HG03045 (cell line): ENCODE measurements at regions not wholly inside any gene's neighbourhood (a gene's known extent, or its start where the extent isn't known, plus 50 kb on each side); places are given as distances from the start of the nearest gene placed in this dataset.

Source experiments
- ATAC-seq: cut with Tn5 transposase; IDR thresholded peaks from one replicate; pipeline ENCODE4 v1.9.1; 2021; ENCODE audit warnings: mild to moderate bottlenecking, moderate library complexity; ENCODE audit not compliant: unreplicated experiment

GRCh38 chr3:43865887-43866528 is 175.3 kb downstream of the ABHD5 start:
- ATAC-seq, result no peak

DNA sequence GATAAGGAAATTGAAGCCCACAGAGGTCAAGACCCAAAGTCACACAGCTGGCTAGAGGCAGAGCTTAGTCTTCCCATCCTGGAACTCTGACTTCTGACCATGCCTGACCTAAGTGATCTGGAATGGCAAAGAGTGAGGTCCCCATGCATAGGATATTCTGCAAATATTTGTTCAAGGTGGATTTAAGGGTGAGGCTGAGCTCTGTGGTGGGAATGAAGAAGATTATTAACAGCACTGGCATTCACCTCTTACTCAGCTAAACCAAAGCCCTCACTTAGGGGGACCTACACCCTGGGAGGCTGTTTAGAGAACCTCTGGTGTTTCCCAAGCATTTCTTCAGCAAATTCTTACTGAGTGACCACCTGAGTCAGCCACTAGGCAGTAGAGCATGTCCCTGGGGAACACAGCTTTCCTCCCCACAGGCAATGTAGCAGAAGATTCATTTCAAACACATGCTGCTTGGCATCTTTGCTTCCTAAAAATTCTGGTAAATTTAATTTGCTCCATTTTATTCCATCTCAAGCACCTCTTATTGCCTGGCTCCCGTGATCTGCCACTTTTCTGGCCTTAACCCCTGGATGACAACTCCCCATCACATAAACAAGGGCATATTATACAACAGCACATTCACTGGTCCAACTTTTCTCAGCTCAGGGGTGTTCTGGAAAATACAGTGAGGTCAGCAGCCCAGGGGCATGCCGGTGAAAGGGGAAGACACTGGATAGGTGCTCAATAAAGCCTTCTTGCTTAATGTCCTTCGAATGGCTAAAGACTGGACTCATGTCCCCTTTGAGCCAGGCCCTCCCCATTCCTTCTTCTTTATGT is 176.0 kb downstream of the ABHD5 start:
- ATAC-seq, result no peak

DNA sequence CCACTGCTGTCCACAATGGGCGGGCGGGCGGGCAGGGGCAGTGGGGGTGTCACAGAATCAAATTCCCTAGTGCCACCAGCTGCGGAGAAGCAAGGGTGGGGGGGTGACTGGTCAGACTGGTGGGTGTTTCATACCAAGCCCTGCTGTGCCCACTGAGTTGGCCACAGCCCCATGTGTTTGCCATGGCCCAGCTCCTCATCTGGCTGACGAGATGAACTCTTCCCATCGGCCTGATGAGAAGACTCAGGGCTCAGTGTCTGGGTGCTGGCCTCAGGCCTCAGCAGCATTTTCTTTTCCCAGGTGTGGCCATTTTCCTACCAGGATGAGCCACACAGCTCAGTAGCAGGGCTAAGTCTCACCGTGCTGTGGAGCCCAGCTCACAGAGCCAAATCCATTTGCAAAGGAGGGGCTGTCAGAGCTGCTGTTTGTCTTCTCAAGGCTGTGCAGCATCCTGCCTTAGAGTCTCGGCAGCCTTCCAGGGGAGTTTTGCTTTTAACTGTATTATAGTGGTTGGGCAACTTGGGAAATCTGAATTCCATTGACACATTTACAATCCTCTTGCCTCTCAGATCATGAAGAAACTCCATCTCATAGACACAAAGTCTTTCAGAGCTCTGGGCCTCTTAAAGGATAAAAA is 176.8 kb downstream of the ABHD5 start:
- ATAC-seq, result no peak

- ATAC-seq, result no peak
These were observed 178.8 kb downstream of the ABHD5 start for GRCh38 chr3:43869491-43869890.

DNA sequence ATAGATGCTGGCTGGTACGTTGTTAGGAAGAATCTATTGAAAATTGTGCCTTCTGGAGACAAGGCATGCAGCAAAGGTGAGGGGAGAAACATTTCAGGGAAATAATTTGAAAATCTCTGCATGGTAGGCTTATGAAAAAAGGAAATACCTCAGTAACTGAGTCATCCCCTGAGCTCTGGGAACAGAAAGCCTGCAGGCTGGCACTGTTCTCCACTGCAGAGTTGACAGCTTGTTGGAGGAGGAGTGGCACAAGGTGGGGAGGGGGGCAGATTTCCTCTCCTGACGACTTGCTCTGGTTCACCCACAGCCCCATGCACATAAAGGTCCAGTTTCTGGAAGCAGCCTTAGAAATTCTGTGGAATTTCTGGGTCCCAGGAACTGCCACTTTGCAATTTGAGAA is 179.4 kb downstream of the ABHD5 start:
- no peak for ATAC-seq

DNA sequence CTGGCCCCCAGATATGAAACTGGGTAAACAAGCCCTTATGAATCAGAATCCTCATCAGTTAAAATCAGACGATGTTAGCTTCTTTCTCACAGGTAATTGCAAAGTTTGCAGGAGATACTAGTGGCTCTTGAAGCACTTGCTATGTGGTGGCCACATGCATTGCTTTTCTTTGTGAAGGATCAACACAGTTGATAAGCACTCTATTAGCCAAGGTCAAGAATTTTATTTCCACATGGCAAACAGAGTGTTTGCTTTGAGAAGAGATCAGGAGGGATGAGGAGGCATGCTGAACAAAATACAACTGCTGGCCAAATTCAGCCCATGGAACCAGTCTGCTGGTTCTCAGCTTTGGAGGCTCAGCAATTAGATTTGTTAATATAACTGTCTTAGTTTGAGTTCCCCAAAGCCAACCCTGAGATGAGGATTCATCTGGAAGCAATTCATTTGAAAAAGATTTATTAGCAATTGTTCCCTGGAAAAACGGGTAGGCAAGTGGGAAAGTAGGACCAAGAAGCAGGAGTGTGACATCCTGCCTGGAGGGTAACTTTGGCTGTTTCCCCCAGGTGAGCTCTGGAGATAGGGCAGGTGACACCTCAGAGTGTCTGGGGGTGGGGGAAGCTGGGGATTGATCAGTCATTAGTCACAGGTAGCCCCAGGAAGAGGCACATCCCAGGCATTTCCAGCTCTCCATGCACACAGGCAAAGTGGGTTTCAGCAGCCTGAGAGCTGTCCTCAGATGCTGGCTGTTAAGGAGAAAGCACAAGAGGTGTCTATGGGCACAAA is 180.3 kb downstream of the ABHD5 start:
- ATAC-seq, result no peak

DNA sequence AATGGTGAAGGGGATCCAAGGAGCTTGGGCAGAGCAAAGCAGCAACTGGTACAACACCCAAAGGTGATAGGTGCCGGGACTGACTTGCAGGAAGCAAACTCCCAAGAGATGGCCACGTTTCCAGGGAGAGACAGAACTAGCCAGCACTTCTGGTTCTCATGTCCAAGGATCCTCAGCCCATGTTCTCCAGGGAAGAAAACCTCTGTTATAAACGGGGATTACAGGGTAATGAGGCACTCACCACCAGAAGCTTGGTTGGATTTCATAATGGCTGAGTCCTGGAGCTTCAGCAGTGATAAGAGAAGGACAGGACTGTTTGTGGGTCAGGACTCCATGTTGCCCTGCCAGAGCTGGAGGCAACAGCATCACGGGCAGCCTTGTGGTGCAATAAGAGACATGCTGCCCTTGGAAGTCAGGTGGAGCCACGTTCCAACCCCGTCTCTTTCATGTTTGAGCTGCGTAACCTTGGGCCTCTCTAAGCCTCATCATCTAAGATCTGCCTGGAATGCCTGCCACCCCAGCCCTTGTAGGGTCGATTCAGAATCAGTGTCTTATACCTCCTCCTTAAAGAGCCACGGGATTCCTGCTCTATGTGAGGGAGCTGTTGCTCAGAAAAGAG is 181.0 kb downstream of the ABHD5 start:
- ATAC-seq, result no peak

DNA sequence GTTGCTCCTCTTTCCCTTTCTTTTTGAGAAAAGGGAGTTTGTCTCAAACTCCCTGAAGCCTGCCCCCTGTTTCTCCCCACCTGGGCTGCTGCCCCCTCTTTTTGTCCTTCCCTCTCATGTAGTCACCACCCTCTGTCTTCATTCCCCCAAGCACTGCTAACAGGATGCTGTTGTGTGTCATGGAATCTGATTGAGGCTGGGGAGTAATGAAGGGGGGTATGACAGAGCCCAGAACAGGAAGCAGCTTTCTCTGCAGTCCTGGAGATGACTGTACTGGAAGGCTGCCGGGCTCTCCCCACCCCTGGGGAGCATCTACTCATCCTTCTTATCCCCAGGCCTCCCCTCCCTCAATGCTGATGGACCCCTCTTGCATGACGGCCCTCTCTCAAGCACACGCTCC is 181.6 kb downstream of the ABHD5 start:
- ATAC-seq, result no peak

DNA sequence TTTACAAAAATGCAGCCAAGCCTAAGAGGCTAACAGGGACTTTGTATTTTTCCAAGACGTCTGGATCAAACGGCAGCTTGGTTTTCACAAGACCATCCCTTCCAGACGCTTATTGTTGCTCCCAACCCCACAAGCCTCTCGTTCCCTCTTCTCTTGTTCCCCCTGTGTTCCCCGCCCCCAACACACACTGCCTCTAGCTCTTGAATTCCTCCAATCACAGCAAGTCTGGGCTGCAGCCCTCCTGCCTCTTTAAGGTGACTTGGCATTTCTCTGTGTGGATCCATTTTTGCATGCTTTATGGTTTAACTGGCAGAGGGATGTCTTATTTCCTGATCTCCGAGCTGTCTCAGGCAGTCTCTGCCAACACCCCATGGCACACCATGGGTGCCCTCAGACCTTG is 182.2 kb downstream of the ABHD5 start:
- no peak for ATAC-seq

- ATAC-seq, result no peak
These were observed 183.0 kb downstream of the ABHD5 start for GRCh38 chr3:43873723-43874122.

GRCh38 chr3:43874290-43874689 is 183.6 kb downstream of the ABHD5 start:
- no peak for ATAC-seq

- ATAC-seq, result no peak
These were observed 184.0 kb downstream of the ABHD5 start for GRCh38 chr3:43874731-43875130.

GRCh38 chr3:43876648-43877047 is 185.9 kb downstream of the ABHD5 start:
- ATAC-seq, result no peak

GRCh38 chr3:43879166-43879565 is 188.4 kb downstream of the ABHD5 start:
- ATAC-seq, result no peak

DNA sequence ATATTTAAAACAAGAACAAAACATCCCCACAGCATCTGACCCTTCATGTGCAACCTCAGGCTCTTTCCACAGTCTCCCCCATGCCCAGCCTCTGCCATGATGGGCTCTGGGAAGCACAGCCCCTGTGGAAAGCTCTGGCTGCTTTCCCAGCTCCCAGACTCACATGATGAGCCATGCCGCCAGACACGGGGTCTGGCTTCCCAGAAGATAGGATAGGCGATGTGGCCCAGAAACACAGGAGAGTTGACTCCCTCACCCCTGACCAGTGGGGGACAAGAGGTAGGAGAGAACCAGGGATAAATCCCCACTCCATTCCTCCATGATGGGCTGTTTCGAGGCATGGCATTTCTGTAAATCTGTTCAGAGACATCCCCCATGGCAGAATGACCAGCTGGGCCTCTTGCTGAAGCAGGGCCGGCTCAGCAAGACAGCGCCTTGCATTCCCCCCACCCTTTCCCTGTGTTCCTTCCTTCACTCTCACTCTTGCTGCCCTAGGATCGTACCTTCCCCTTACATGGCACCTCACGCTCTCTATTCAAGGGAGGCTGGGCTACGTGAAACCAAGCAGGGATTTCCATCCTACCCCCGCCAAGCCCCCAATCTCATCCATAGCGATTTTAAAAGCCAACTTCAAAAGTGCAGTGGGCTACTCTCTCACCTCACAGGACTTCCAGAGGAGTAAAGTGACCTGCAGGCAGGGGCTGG is 192.4 kb downstream of the ABHD5 start:
- no peak for ATAC-seq

GRCh38 chr3:43883729-43884396 is 193.1 kb downstream of the ABHD5 start:
- no peak for ATAC-seq

- ATAC-seq, result no peak
These were observed 193.8 kb downstream of the ABHD5 start for GRCh38 chr3:43884581-43884980.

GRCh38 chr3:43885908-43886618 is 195.3 kb downstream of the ABHD5 start:
- no peak for ATAC-seq

DNA sequence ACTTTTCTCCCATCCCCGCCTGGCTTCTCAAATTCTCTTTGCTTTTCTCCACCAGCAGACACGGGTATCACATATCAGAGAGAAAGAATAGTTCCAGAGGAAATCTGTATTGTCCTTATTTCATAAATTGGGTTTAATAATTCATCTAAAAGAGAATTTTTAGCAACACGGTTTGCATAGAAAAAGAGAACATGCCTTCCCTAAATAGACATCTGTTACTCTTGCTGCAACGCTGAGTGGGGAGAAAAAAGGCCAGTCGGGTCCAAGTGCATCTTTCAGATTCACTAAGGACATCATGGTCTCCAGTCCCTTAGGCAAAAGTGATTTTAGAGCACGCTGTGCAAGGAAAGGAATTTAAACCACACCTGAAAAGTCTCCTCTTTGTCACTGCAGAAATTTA is 201.3 kb downstream of the ABHD5 start:
- ATAC-seq, result no peak
